ENCODE measurements at regions not wholly inside any gene's neighbourhood (a gene's known extent, or its start where the extent isn't known, plus 50 kb on each side); places are given as distances from the start of the nearest gene placed in this dataset.

- no peak overlapping the region for H3K4ac ChIP-seq (ENCODE audit: low read depth, low read length)
- H4K91ac ChIP-seq (ENCODE audit: low read depth, low read length) = no peak overlapping the region
- H3K23ac ChIP-seq (ENCODE audit: low read length) = no peak overlapping the region
- H3K27me3 ChIP-seq (ENCODE audit: insufficient read depth, low read length) = no peaks in the 10 kb centered on the region
- no peak overlapping the region for H2AFZ ChIP-seq (ENCODE audit: insufficient read depth, low read length, poor library complexity)
- no peak overlapping the region for H3K14ac ChIP-seq (ENCODE audit: low read length)
- H4K12ac ChIP-seq (ENCODE audit: low read depth, low read length) = no peak overlapping the region
- no peaks in the 10 kb centered on the region for H3K79me2 ChIP-seq (ENCODE audit: control insufficient read depth, insufficient read depth, low read length, poor library complexity)
- H3K9ac ChIP-seq (ENCODE audit: low read length) = no peak overlapping the region
- H3K9me3 ChIP-seq (ENCODE audit: insufficient read depth, low read depth, low read length) = no peaks in the 10 kb centered on the region
- no peak overlapping the region for H3K4me3 ChIP-seq (ENCODE audit: low read depth, low read length)
- no peak overlapping the region for H3K27ac ChIP-seq (ENCODE audit: low read depth, low read length)
- H3K36me3 ChIP-seq (ENCODE audit: control insufficient read depth in 1 of 2, insufficient read depth in 2 of 2, low read length in 2 of 2) = no peaks in the 10 kb centered on the region
- no peaks in the 10 kb centered on the region for H3K79me1 ChIP-seq (ENCODE audit: low read length)
- no peak overlapping the region for H2AK5ac ChIP-seq (ENCODE audit: low read length)
- no peaks in the 10 kb centered on the region for H3K4me1 ChIP-seq (ENCODE audit: control insufficient read depth in 1 of 2, insufficient read depth in 2 of 2, low read length in 2 of 2)
- H2BK12ac ChIP-seq (ENCODE audit: low read length) = no peak overlapping the region
- no peak for DNase-seq
- no peak overlapping the region for H2BK120ac ChIP-seq (ENCODE audit: insufficient read depth, low read length, poor library complexity)
- H3K4me2 ChIP-seq (ENCODE audit: low read length) = no peak overlapping the region
- no peak overlapping the region for H3K18ac ChIP-seq (ENCODE audit: low read length)
- no peak overlapping the region for H4K8ac ChIP-seq (ENCODE audit: low read depth, low read length)
- H2BK5ac ChIP-seq (ENCODE audit: low read depth, low read length, poor library complexity) = no peak overlapping the region
Observed at GRCh38 chr10:61318429-61318828, 134.8 kb downstream of the TMEM26 start.

DNA sequence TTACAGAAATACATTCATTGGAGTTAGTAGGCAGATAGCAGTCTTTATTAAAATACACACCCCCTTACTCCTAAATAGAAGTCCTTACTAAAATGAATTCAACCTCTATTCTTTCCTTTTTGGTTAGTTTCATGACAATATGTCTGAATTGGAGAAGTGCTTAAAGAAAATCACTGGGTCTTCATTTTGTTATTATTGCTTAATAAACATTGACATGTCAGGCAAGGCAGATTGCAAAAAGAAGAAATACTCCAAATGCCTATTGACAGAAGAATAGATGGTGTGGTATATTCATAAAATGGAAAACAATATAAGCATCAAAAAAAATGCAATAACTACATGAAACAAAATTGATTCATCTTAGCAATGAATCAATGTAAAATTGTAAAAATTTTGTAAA, 135.5 kb downstream of the TMEM26 start:
- Histone ChIP-seq H3K18ac (ENCODE audit: low read length) (no peak overlapping the region), H2BK5ac (ENCODE audit: low read depth, low read length, poor library complexity) (no peak overlapping the region)

GRCh38 chr10:61316676-61317265, 136.4 kb downstream of the TMEM26 start:
- Histone ChIP-seq H3K27me3 (ENCODE audit: insufficient read depth, low read length) (no peaks in the 10 kb centered on the region), H3K4me3 (ENCODE audit: low read depth, low read length) (no peak overlapping the region), H3K9ac (ENCODE audit: low read length) (no peak overlapping the region), H3K9me3 (ENCODE audit: insufficient read depth, low read depth, low read length) (no peaks in the 10 kb centered on the region), H3K36me3 (ENCODE audit: control insufficient read depth in 1 of 2, insufficient read depth in 2 of 2, low read length in 2 of 2) (no peaks in the 10 kb centered on the region), H3K14ac (ENCODE audit: low read length) (no peak overlapping the region), H4K12ac (ENCODE audit: low read depth, low read length) (no peak overlapping the region), H3K79me2 (ENCODE audit: control insufficient read depth, insufficient read depth, low read length, poor library complexity) (no peaks in the 10 kb centered on the region), H4K91ac (ENCODE audit: low read depth, low read length) (no peak overlapping the region), H3K4me2 (ENCODE audit: low read length) (no peak overlapping the region), H4K8ac (ENCODE audit: low read depth, low read length) (no peak overlapping the region), H3K27ac (ENCODE audit: low read depth, low read length) (no peak overlapping the region), H2BK5ac (ENCODE audit: low read depth, low read length, poor library complexity) (no peak overlapping the region), H3K4ac (ENCODE audit: low read depth, low read length) (no peak overlapping the region), H2BK120ac (ENCODE audit: insufficient read depth, low read length, poor library complexity) (no peak overlapping the region), H3K18ac (ENCODE audit: low read length) (no peak overlapping the region), H3K79me1 (ENCODE audit: low read length) (no peaks in the 10 kb centered on the region), H3K23ac (ENCODE audit: low read length) (no peak overlapping the region), H2BK12ac (ENCODE audit: low read length) (no peak overlapping the region), H2AK5ac (ENCODE audit: low read length) (no peak overlapping the region), H3K4me1 (ENCODE audit: control insufficient read depth in 1 of 2, insufficient read depth in 2 of 2, low read length in 2 of 2) (no peaks in the 10 kb centered on the region), H2AFZ (ENCODE audit: insufficient read depth, low read length, poor library complexity) (no peak overlapping the region)
- DNase-seq = no peak
- whole genome bisulfite sequencing (ENCODE audit: extremely low coverage, insufficient coverage, insufficient read length) = no CpG with 5 or more reads among the region's 1 CpG

More for the DNA sequence above, 135.5 kb downstream of the TMEM26 start:
- Histone ChIP-seq H3K9ac (ENCODE audit: low read length) (no peak overlapping the region), H4K91ac (ENCODE audit: low read depth, low read length) (no peak overlapping the region), H3K36me3 (ENCODE audit: control insufficient read depth in 1 of 2, insufficient read depth in 2 of 2, low read length in 2 of 2) (no peaks in the 10 kb centered on the region), H3K79me2 (ENCODE audit: control insufficient read depth, insufficient read depth, low read length, poor library complexity) (no peaks in the 10 kb centered on the region), H3K27me3 (ENCODE audit: insufficient read depth, low read length) (no peaks in the 10 kb centered on the region), H3K23ac (ENCODE audit: low read length) (no peak overlapping the region), H3K4me2 (ENCODE audit: low read length) (no peak overlapping the region), H3K27ac (ENCODE audit: low read depth, low read length) (no peak overlapping the region), H3K9me3 (ENCODE audit: insufficient read depth, low read depth, low read length) (no peaks in the 10 kb centered on the region), H4K12ac (ENCODE audit: low read depth, low read length) (no peak overlapping the region), H3K4me3 (ENCODE audit: low read depth, low read length) (no peak overlapping the region), H2BK12ac (ENCODE audit: low read length) (no peak overlapping the region), H2AFZ (ENCODE audit: insufficient read depth, low read length, poor library complexity) (no peak overlapping the region), H3K4ac (ENCODE audit: low read depth, low read length) (no peak overlapping the region), H2BK120ac (ENCODE audit: insufficient read depth, low read length, poor library complexity) (no peak overlapping the region), H3K14ac (ENCODE audit: low read length) (no peak overlapping the region), H4K8ac (ENCODE audit: low read depth, low read length) (no peak overlapping the region), H2AK5ac (ENCODE audit: low read length) (no peak overlapping the region), H3K4me1 (ENCODE audit: control insufficient read depth in 1 of 2, insufficient read depth in 2 of 2, low read length in 2 of 2) (no peaks in the 10 kb centered on the region), H3K79me1 (ENCODE audit: low read length) (no peaks in the 10 kb centered on the region)
- DNase-seq = no peak

DNA sequence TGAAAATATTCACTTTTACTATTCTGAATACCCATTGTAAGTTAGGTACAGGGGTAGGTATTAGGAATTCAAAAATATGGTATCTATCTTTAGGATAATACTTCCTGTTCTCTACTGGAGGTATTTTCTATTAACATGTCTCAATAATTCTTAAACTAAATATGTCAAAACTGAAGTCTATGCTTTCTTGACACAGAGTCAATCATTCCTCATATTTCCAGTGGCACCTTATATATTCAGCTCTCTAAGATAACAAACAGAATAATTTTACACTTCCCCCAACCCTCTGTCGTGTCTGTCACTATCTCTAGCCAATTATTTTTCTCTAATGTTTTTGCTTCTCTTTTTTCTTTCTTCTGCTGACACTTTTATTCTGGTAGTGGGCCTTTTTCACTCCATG, 138.9 kb downstream of the TMEM26 start:
- no CpG with 5 or more reads among the region's 1 CpG for WGBS (ENCODE audit: extremely low coverage, insufficient coverage, insufficient read length)
- no peaks in the 10 kb centered on the region for H3K79me1 ChIP-seq (ENCODE audit: low read length)
- H3K27ac ChIP-seq (ENCODE audit: low read depth, low read length) = no peak overlapping the region
- H3K23ac ChIP-seq (ENCODE audit: low read length) = no peak overlapping the region
- H3K9ac ChIP-seq (ENCODE audit: low read length) = no peak overlapping the region
- no peak overlapping the region for H4K12ac ChIP-seq (ENCODE audit: low read depth, low read length)
- no peak overlapping the region for H2BK120ac ChIP-seq (ENCODE audit: insufficient read depth, low read length, poor library complexity)
- H3K36me3 ChIP-seq (ENCODE audit: control insufficient read depth in 1 of 2, insufficient read depth in 2 of 2, low read length in 2 of 2) = no peaks in the 10 kb centered on the region
- H3K14ac ChIP-seq (ENCODE audit: low read length) = no peak overlapping the region
- H2AK5ac ChIP-seq (ENCODE audit: low read length) = no peak overlapping the region
- no peaks in the 10 kb centered on the region for H3K4me1 ChIP-seq (ENCODE audit: control insufficient read depth in 1 of 2, insufficient read depth in 2 of 2, low read length in 2 of 2)
- H2BK5ac ChIP-seq (ENCODE audit: low read depth, low read length, poor library complexity) = no peak overlapping the region
- no peak overlapping the region for H4K8ac ChIP-seq (ENCODE audit: low read depth, low read length)
- H2BK12ac ChIP-seq (ENCODE audit: low read length) = no peak overlapping the region
- no peaks in the 10 kb centered on the region for H3K9me3 ChIP-seq (ENCODE audit: insufficient read depth, low read depth, low read length)
- DNase-seq = no peak
- H3K4ac ChIP-seq (ENCODE audit: low read depth, low read length) = no peak overlapping the region
- H3K4me2 ChIP-seq (ENCODE audit: low read length) = no peak overlapping the region
- no peak overlapping the region for H2AFZ ChIP-seq (ENCODE audit: insufficient read depth, low read length, poor library complexity)
- no peaks in the 10 kb centered on the region for H3K79me2 ChIP-seq (ENCODE audit: control insufficient read depth, insufficient read depth, low read length, poor library complexity)
- no peak overlapping the region for H3K18ac ChIP-seq (ENCODE audit: low read length)
- H3K4me3 ChIP-seq (ENCODE audit: low read depth, low read length) = no peak overlapping the region
- H4K91ac ChIP-seq (ENCODE audit: low read depth, low read length) = no peak overlapping the region
- H3K27me3 ChIP-seq (ENCODE audit: insufficient read depth, low read length) = no peaks in the 10 kb centered on the region

Data from trophoblast cell (in vitro differentiated cells and primary cell).